ENCODE measurements at regions not wholly inside any gene's neighbourhood (a gene's known extent, or its start where the extent isn't known, plus 50 kb on each side); places are given as distances from the start of the nearest gene placed in this dataset.

DNA sequence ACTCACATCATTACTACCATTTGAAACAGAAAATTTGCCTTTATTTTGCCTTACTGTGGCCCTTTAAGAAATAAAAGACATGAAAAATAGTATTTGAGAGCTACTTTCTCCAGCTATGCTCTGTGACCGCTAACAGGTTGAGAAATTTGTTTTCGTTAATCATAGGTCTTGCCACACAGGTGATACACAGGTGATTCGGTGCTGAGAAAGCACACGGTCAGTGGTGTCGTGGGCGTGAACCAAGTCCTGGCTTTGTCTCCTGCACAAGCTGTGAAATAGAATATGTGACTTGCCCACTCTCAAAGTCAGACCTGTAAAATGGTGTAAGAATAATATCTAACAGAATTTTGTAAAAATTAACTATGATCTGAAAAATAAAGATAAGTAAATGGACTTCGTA is 155.3 kb upstream of the SLC39A10 start:
- H3K36me3 ChIP-seq (ENCODE audit: control insufficient read depth in 2 of 2, insufficient read depth in 1 of 2, low read length in 2 of 2): no peaks in the 10 kb centered on the region
- ChIA-PET POLR2A (no interaction called here), CTCF (interaction anchor here (0.6 to 1.0 kb wide), 2 partner anchors 56 to 158 kb away, joined by 3 read pairs; no protein-coding TSS in a partner anchor)
- H3K27ac ChIP-seq (ENCODE audit: extremely low read depth, low read depth, low read length): no peak overlapping the region
- no peaks in the 10 kb centered on the region for H3K4me1 ChIP-seq (ENCODE audit: control insufficient read depth, insufficient read depth, low read length)
- H3K9me3 ChIP-seq (ENCODE audit: control insufficient read depth, insufficient read depth, low read depth, low read length): no peaks in the 10 kb centered on the region
- TF ChIP-seq GLIS2 (tag by site-specific recombination; IDR thresholded peaks at IDR 0.05) (no peak), HOXA7 (CRISPR knock-in tag; IDR thresholded peaks at IDR 0.05; ENCODE audit: borderline replicate concordance) (no peak), ZNF626 (tag by site-specific recombination; IDR thresholded peaks at IDR 0.05) (no peak), ZNF266 (tag by site-specific recombination; IDR thresholded peaks at IDR 0.05; ENCODE audit: low read depth) (no peak), ZNF707 (tag by site-specific recombination; IDR thresholded peaks at IDR 0.05) (no peak), GLIS1 (tag by site-specific recombination; IDR thresholded peaks at IDR 0.05) (no peak), KLF17 (tag by site-specific recombination; IDR thresholded peaks at IDR 0.05) (no peak), ZNF654 (tag by site-specific recombination; IDR thresholded peaks at IDR 0.05; ENCODE audit: low read depth) (no peak), ZBTB8A (tag by site-specific recombination; IDR thresholded peaks at IDR 0.05) (no peak), GFI1B (tag by site-specific recombination; IDR thresholded peaks at IDR 0.05) (no peak), KLF1 (tag by site-specific recombination; IDR thresholded peaks at IDR 0.05) (no peak)
- TF ChIP-seq, protein P1, sequence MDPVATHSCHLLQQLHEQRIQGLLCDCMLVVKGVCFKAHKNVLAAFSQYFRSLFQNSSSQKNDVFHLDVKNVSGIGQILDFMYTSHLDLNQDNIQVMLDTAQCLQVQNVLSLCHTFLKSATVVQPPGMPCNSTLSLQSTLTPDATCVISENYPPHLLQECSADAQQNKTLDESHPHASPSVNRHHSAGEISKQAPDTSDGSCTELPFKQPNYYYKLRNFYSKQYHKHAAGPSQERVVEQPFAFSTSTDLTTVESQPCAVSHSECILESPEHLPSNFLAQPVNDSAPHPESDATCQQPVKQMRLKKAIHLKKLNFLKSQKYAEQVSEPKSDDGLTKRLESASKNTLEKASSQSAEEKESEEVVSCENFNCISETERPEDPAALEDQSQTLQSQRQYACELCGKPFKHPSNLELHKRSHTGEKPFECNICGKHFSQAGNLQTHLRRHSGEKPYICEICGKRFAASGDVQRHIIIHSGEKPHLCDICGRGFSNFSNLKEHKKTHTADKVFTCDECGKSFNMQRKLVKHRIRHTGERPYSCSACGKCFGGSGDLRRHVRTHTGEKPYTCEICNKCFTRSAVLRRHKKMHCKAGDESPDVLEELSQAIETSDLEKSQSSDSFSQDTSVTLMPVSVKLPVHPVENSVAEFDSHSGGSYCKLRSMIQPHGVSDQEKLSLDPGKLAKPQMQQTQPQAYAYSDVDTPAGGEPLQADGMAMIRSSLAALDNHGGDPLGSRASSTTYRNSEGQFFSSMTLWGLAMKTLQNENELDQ (tag by site-specific recombination; IDR thresholded peaks at IDR 0.05; ENCODE audit: low read depth): no peak
- TF ChIP-seq, protein P2, sequence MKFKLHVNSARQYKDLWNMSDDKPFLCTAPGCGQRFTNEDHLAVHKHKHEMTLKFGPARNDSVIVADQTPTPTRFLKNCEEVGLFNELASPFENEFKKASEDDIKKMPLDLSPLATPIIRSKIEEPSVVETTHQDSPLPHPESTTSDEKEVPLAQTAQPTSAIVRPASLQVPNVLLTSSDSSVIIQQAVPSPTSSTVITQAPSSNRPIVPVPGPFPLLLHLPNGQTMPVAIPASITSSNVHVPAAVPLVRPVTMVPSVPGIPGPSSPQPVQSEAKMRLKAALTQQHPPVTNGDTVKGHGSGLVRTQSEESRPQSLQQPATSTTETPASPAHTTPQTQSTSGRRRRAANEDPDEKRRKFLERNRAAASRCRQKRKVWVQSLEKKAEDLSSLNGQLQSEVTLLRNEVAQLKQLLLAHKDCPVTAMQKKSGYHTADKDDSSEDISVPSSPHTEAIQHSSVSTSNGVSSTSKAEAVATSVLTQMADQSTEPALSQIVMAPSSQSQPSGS (tag by site-specific recombination; IDR thresholded peaks at IDR 0.05; ENCODE audit: low read depth): no peak
- TF ChIP-seq, protein P3, sequence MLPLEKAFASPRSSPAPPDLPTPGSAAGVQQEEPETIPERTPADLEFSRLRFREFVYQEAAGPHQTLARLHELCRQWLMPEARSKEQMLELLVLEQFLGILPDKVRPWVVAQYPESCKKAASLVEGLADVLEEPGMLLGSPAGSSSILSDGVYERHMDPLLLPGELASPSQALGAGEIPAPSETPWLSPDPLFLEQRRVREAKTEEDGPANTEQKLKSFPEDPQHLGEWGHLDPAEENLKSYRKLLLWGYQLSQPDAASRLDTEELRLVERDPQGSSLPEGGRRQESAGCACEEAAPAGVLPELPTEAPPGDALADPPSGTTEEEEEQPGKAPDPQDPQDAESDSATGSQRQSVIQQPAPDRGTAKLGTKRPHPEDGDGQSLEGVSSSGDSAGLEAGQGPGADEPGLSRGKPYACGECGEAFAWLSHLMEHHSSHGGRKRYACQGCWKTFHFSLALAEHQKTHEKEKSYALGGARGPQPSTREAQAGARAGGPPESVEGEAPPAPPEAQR (tag by site-specific recombination; IDR thresholded peaks at IDR 0.05): no peak
- no peak overlapping the region for H3K4me3 ChIP-seq (ENCODE audit: low read depth, low read length)

GRCh38 chr2:195500879-195501278 is 156.1 kb upstream of the SLC39A10 start:
- Histone ChIP-seq H3K4me3 (ENCODE audit: low read depth, low read length) (no peak overlapping the region), H3K36me3 (ENCODE audit: control insufficient read depth in 2 of 2, insufficient read depth in 1 of 2, low read length in 2 of 2) (no peaks in the 10 kb centered on the region), H3K27ac (ENCODE audit: extremely low read depth, low read depth, low read length) (no peak overlapping the region), H3K9me3 (ENCODE audit: control insufficient read depth, insufficient read depth, low read depth, low read length) (no peaks in the 10 kb centered on the region), H3K4me1 (ENCODE audit: control insufficient read depth, insufficient read depth, low read length) (no peaks in the 10 kb centered on the region)
- POLR2A ChIA-PET: no interaction called here
- CTCF ChIA-PET: interaction anchor here (0.6 kb wide), 1 partner anchor 159 kb away, joined by 4 read pairs; no protein-coding TSS in a partner anchor
- no peak for TF ChIP-seq ZNF514 (tag by site-specific recombination; IDR thresholded peaks at IDR 0.05)
- TF ChIP-seq ZNF707 (tag by site-specific recombination; IDR thresholded peaks at IDR 0.05): no peak
- TF ChIP-seq SCRT2 (tag by site-specific recombination; IDR thresholded peaks at IDR 0.05): no peak
- TF ChIP-seq, protein P4, sequence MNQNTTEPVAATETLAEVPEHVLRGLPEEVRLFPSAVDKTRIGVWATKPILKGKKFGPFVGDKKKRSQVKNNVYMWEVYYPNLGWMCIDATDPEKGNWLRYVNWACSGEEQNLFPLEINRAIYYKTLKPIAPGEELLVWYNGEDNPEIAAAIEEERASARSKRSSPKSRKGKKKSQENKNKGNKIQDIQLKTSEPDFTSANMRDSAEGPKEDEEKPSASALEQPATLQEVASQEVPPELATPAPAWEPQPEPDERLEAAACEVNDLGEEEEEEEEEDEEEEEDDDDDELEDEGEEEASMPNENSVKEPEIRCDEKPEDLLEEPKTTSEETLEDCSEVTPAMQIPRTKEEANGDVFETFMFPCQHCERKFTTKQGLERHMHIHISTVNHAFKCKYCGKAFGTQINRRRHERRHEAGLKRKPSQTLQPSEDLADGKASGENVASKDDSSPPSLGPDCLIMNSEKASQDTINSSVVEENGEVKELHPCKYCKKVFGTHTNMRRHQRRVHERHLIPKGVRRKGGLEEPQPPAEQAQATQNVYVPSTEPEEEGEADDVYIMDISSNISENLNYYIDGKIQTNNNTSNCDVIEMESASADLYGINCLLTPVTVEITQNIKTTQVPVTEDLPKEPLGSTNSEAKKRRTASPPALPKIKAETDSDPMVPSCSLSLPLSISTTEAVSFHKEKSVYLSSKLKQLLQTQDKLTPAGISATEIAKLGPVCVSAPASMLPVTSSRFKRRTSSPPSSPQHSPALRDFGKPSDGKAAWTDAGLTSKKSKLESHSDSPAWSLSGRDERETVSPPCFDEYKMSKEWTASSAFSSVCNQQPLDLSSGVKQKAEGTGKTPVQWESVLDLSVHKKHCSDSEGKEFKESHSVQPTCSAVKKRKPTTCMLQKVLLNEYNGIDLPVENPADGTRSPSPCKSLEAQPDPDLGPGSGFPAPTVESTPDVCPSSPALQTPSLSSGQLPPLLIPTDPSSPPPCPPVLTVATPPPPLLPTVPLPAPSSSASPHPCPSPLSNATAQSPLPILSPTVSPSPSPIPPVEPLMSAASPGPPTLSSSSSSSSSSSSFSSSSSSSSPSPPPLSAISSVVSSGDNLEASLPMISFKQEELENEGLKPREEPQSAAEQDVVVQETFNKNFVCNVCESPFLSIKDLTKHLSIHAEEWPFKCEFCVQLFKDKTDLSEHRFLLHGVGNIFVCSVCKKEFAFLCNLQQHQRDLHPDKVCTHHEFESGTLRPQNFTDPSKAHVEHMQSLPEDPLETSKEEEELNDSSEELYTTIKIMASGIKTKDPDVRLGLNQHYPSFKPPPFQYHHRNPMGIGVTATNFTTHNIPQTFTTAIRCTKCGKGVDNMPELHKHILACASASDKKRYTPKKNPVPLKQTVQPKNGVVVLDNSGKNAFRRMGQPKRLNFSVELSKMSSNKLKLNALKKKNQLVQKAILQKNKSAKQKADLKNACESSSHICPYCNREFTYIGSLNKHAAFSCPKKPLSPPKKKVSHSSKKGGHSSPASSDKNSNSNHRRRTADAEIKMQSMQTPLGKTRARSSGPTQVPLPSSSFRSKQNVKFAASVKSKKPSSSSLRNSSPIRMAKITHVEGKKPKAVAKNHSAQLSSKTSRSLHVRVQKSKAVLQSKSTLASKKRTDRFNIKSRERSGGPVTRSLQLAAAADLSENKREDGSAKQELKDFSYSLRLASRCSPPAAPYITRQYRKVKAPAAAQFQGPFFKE (tag by site-specific recombination; IDR thresholded peaks at IDR 0.05; ENCODE audit: borderline replicate concordance): no peak
- no peak for TF ChIP-seq OVOL3 (tag by site-specific recombination; IDR thresholded peaks at IDR 0.05)
- no peak for TF ChIP-seq KLF9 (tag by site-specific recombination; IDR thresholded peaks at IDR 0.05; ENCODE audit: low read depth)
- TF ChIP-seq ZNF155 (tag by site-specific recombination; IDR thresholded peaks at IDR 0.05): no peak
- TF ChIP-seq ZNF521 (tag by site-specific recombination; IDR thresholded peaks at IDR 0.05): no peak
- TF ChIP-seq, protein P5, sequence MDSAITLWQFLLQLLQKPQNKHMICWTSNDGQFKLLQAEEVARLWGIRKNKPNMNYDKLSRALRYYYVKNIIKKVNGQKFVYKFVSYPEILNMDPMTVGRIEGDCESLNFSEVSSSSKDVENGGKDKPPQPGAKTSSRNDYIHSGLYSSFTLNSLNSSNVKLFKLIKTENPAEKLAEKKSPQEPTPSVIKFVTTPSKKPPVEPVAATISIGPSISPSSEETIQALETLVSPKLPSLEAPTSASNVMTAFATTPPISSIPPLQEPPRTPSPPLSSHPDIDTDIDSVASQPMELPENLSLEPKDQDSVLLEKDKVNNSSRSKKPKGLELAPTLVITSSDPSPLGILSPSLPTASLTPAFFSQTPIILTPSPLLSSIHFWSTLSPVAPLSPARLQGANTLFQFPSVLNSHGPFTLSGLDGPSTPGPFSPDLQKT (IDR thresholded peaks at IDR 0.05; ENCODE audit: borderline replicate concordance, low read depth, low read length): no peak
